ENCODE measurements at regions not wholly inside any gene's neighbourhood (a gene's known extent, or its start where the extent isn't known, plus 50 kb on each side); places are given as distances from the start of the nearest gene placed in this dataset.
A peak's percentile ranks its signal among the peaks of the same experiment; 100 is the strongest.

- DNase-seq = no peak
Observed at GRCh38 chr14:84127495-84127894, 1402.4 kb upstream of the FLRT2 start.

- DNase-seq = no peak
Observed at GRCh38 chr14:84128050-84128449, 1401.9 kb upstream of the FLRT2 start.

GRCh38 chr14:84129007-84129406, 1400.9 kb upstream of the FLRT2 start:
- peak; percentile 31 to 75 (median 58) for DNase-seq

GRCh38 chr14:84129941-84130340, 1400.0 kb upstream of the FLRT2 start:
- no peak for DNase-seq

- no peak for DNase-seq
Observed at GRCh38 chr14:84131924-84132323, 1398.0 kb upstream of the FLRT2 start.

GRCh38 chr14:84144166-84144565, 1385.8 kb upstream of the FLRT2 start:
- no peak for DNase-seq

GRCh38 chr14:84152452-84152851, 1377.5 kb upstream of the FLRT2 start:
- no peak for DNase-seq

- DNase-seq = no peak
Observed at GRCh38 chr14:84162633-84163032, 1367.3 kb upstream of the FLRT2 start.

- DNase-seq = no peak
Observed at GRCh38 chr14:84167026-84167425, 1362.9 kb upstream of the FLRT2 start.

GRCh38 chr14:84180336-84180735, 1349.6 kb upstream of the FLRT2 start:
- no peak for DNase-seq

- no peak for DNase-seq
Observed at GRCh38 chr14:84181072-84181471, 1348.9 kb upstream of the FLRT2 start.

GRCh38 chr14:84195514-84195913, 1334.4 kb upstream of the FLRT2 start:
- no peak for DNase-seq

- no peak for DNase-seq
Observed at GRCh38 chr14:84197704-84198103, 1332.2 kb upstream of the FLRT2 start.

GRCh38 chr14:84202486-84202885, 1327.5 kb upstream of the FLRT2 start:
- DNase-seq = no peak

GRCh38 chr14:84203896-84204295, 1326.0 kb upstream of the FLRT2 start:
- DNase-seq = no peak

GRCh38 chr14:84208451-84208850, 1321.5 kb upstream of the FLRT2 start:
- DNase-seq = no peak

GRCh38 chr14:84209031-84209430, 1320.9 kb upstream of the FLRT2 start:
- DNase-seq = no peak

- no peak for DNase-seq
Observed at GRCh38 chr14:84217066-84217465, 1312.9 kb upstream of the FLRT2 start.

- no peak for DNase-seq
Observed at GRCh38 chr14:84225268-84225667, 1304.7 kb upstream of the FLRT2 start.

- no peak for DNase-seq
Observed at GRCh38 chr14:84228702-84229101, 1301.2 kb upstream of the FLRT2 start.

GRCh38 chr14:84234281-84234680, 1295.7 kb upstream of the FLRT2 start:
- no peak for DNase-seq

- no peak for DNase-seq
Observed at GRCh38 chr14:84236290-84236689, 1293.7 kb upstream of the FLRT2 start.

- no peak for DNase-seq
Observed at GRCh38 chr14:84237881-84238280, 1292.1 kb upstream of the FLRT2 start.

GRCh38 chr14:84247693-84248092, 1282.3 kb upstream of the FLRT2 start:
- no peak for DNase-seq

- no peak for DNase-seq
Observed at GRCh38 chr14:84250893-84251292, 1279.1 kb upstream of the FLRT2 start.

All from suppressor macrophage (primary cell).